Naive thymus-derived CD4-positive, alpha-beta T cell (primary cell): ENCODE measurements at regions not wholly inside any gene's neighbourhood (a gene's known extent, or its start where the extent isn't known, plus 50 kb on each side); places are given as distances from the start of the nearest gene placed in this dataset.

ENCODE experiments used
- ATAC-seq: fragments of 150-1000 bp; cut with Tn5 transposase; 2 replicates; pipeline ENCODE4 v1.10.0; 2021; ENCODE audit warnings: mild to moderate bottlenecking, moderate library complexity
- CTCF ChIA-PET: fragments of 350-600 bp; sonication (Branson Sonifier 250); formaldehyde crosslinking; loops from one replicate; lab custom pipeline; 2021; ENCODE audit warnings: antibody characterized with exemption; lab: Charles Lee
- POLR2A ChIA-PET: fragments of 350-600 bp; sonication (Branson Sonifier 250); formaldehyde crosslinking; loops from one replicate; lab custom pipeline; 2021; ENCODE audit warnings: antibody characterized with exemption, inconsistent platforms; lab: Charles Lee
- DNase-seq, 9 donors: peaks; one replicate each; pipeline versions ENCODE4 v3.0.0 to v3.0.0-alpha.2; 2020 to 2022; ENCODE audit warnings: mixed read lengths in 1 of 9
- H3K27ac ChIP-seq: one replicate; pipeline ENCODE4 v1.7.0; 2013; ENCODE audit warnings: mild to moderate bottlenecking, low read depth, low read length, moderate library complexity
- H3K27me3 ChIP-seq, 2 donors: one replicate each; pipeline ENCODE4 v1.7.0; 2013; ENCODE audit warnings: low read length in 2 of 2, mild to moderate bottlenecking in 2 of 2, moderate library complexity in 2 of 2; ENCODE audit not compliant: control insufficient read depth in 2 of 2, insufficient read depth in 2 of 2
- H3K36me3 ChIP-seq, 3 experiments: 1 replicate in 2 of 3; 2 replicates in 1 of 3; pipeline ENCODE4 v1.7.0; 2013; ENCODE audit warnings: low read length in 3 of 3, mild to moderate bottlenecking in 3 of 3, moderate library complexity in 1 of 3; ENCODE audit not compliant: insufficient read depth in 3 of 3, control insufficient read depth in 2 of 3
- H3K4me1 ChIP-seq, 2 donors: one replicate each; pipeline ENCODE4 v1.7.0; 2013; ENCODE audit warnings: low read length in 2 of 2, mild to moderate bottlenecking in 2 of 2, moderate library complexity in 1 of 2; ENCODE audit not compliant: control insufficient read depth in 2 of 2, insufficient read depth in 2 of 2
- H3K4me3 ChIP-seq: 2 replicates; pipeline ENCODE4 v1.7.0; 2013; ENCODE audit warnings: mild to moderate bottlenecking, low read length
- H3K9me3 ChIP-seq, 3 experiments: 1 replicate in 2 of 3; 2 replicates in 1 of 3; pipeline ENCODE4 v1.7.0; 2013; ENCODE audit warnings: low read length in 3 of 3; ENCODE audit not compliant: control insufficient read depth in 2 of 3
- H3K27ac Mint-ChIP-seq, 9 donors: one replicate each; pipeline ENCODE4 v1.8.0; 2020 to 2022; ENCODE audit warnings: mixed read lengths in 9 of 9, mild to moderate bottlenecking in 8 of 9, moderate library complexity in 5 of 9, inconsistent platforms in 2 of 9
- H3K27me3 Mint-ChIP-seq, 5 donors: one replicate each; pipeline ENCODE4 v1.8.0; 2021 to 2022; ENCODE audit warnings: mixed read lengths in 5 of 5, mild to moderate bottlenecking in 1 of 5
- H3K36me3 Mint-ChIP-seq, 5 donors: one replicate each; pipeline ENCODE4 v1.8.0; 2020 to 2022; ENCODE audit warnings: mixed read lengths in 5 of 5, mild to moderate bottlenecking in 3 of 5, inconsistent platforms in 1 of 5
- H3K4me1 Mint-ChIP-seq, 7 donors: one replicate each; pipeline ENCODE4 v1.8.0; 2020 to 2022; ENCODE audit warnings: mixed read lengths in 7 of 7, mild to moderate bottlenecking in 3 of 7, inconsistent platforms in 1 of 7
- H3K4me3 Mint-ChIP-seq, 10 donors: one replicate each; pipeline ENCODE4 v1.8.0; 2020 to 2022; ENCODE audit warnings: mild to moderate bottlenecking in 10 of 10, mixed read lengths in 10 of 10, moderate library complexity in 6 of 10, inconsistent platforms in 2 of 10
- H3K9me3 Mint-ChIP-seq, 11 donors: one replicate each; pipeline ENCODE4 v1.8.0; 2020 to 2022; ENCODE audit warnings: mixed read lengths in 11 of 11, mild to moderate bottlenecking in 4 of 11, inconsistent platforms in 1 of 11, moderate library complexity in 1 of 11
- intact Hi-C, 2 donors: fragments of 100-400 bp; cut with micrococcal nuclease; formaldehyde crosslinking; loops; one replicate each; pipeline ENCODE4 v1.15.1; 2023

DNA sequence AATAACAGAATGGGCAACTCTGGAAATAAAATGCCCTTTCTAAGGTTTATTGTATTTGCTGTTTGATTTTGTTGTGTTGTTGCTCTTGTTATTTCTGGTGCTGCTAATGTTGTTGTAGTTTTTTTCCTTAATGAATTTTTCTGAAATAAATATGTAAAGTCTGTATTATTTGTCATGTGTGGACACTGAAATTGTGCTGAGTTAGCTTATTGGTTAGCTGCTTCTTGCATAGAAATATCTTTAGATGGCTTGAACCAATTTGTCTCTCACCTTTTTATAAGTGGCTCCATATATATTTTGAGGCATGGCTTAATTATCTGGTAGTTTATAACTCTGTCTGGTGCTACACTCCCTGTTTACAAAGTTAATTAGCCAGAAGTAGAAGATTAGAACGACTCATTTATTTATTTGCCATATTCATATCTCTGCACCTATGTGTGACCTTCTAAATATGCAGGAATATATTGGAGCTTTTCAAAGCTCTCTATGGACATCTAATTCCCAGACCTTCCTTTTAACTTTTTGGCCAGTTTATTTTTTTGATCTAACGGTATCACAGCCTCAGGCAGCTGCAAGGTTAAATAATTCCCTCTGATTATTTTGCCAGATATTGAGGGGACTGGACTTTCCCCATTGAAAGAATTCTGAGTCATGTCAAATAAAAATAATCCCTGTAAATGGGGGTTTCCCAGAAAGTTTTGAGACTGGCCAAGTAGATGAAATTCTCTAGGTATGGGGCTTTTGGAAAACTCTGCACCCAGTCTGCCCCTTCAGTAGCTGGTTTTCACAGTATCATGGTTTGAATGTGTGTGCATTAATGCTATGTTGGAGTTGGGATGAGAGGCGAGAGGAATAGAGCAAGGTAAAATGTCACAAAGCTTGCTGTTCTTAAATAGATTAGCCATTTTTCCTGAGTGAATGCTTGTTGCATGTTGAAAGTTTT lies 1331.7 kb upstream of the MIR17HG start:
- Histone ChIP-seq H3K27ac (no peak overlapping the region), H3K4me1 (no peaks in the 10 kb centered on the region), H3K9me3 (no peaks in the 10 kb centered on the region), H3K4me3 (no peak overlapping the region), H3K36me3 (no peaks in the 10 kb centered on the region), H3K27me3 (no peaks in the 10 kb centered on the region)
- no peak for DNase-seq
- H3K27me3 Mint-ChIP-seq: no peaks in the 10 kb centered on the region
- no peaks in the 10 kb centered on the region for H3K4me1 Mint-ChIP-seq
- H3K36me3 Mint-ChIP-seq: no peaks in the 10 kb centered on the region
- peaks cover 0 to 20% (median 4%) of the 10 kb centered on the region in 11 donors for H3K9me3 Mint-ChIP-seq
- POLR2A ChIA-PET: interaction anchor here (0.5 kb wide), 1 partner anchor 28 kb away, joined by 3 read pairs; no protein-coding TSS in a partner anchor
- ATAC-seq: no peak
- H3K4me3 Mint-ChIP-seq: no peak overlapping the region
- H3K27ac Mint-ChIP-seq: no peak overlapping the region
- intact Hi-C loops: no loop called here
- CTCF ChIA-PET: no interaction called here

DNA sequence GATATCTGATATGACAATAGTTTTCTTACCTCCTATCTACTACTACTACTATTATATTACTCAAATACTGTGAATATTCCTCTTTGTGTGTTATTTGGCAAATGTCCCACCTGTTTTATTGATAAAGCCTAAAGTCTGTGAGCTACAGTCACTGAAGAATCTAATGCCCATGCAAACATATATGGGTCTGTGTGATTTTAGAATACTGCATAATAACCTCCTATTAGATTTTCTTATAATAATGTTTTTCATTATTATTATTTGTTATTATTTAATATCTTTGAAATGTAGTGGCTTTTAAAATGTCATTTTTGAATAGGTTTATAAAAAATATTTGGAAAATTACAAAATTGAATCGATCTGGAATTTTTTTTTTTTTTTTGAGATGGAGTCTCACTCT lies 1330.8 kb upstream of the MIR17HG start:
- Histone ChIP-seq H3K27ac (no peak overlapping the region), H3K9me3 (no peaks in the 10 kb centered on the region), H3K4me1 (no peaks in the 10 kb centered on the region), H3K36me3 (no peaks in the 10 kb centered on the region), H3K4me3 (no peak overlapping the region), H3K27me3 (no peaks in the 10 kb centered on the region)
- no peak for ATAC-seq
- H3K36me3 Mint-ChIP-seq: no peaks in the 10 kb centered on the region
- H3K27ac Mint-ChIP-seq: no peak overlapping the region
- H3K27me3 Mint-ChIP-seq: no peaks in the 10 kb centered on the region
- POLR2A ChIA-PET: no interaction called here
- CTCF ChIA-PET: no interaction called here
- H3K4me1 Mint-ChIP-seq: no peaks in the 10 kb centered on the region
- intact Hi-C loops: no loop called here
- peaks cover 0 to 20% (median 4%) of the 10 kb centered on the region in 11 donors for H3K9me3 Mint-ChIP-seq
- DNase-seq: no peak
- H3K4me3 Mint-ChIP-seq: no peak overlapping the region

DNA sequence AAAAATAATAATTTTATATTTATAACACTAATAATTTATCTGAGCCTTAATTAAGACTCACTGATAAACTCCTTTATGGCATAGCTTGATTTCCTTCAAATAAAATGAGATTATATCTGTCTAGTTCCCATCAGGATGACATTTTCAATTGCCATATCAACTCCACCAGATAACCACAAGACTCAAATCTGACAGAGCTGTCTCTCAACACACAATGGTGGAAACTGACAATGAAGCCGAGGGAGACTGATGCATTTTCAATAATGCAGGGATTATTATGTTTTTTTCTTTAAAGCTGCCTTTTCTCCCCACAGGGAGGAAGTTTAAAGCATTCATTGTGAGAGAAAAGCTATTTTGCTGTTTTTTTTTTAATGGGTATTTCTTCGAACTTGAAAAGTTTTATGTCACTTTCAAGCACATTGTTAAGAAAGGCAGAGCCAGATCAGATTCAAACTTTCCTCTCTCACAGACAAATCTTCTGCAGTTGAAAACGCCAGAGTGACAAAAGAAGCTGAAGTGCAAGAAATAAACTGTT lies 1326.9 kb upstream of the MIR17HG start:
- CTCF ChIA-PET: interaction anchor here (0.8 kb wide), 1 partner anchor 9 kb away, joined by 5 read pairs; no protein-coding TSS in a partner anchor
- H3K27me3 Mint-ChIP-seq: no peaks in the 10 kb centered on the region
- intact Hi-C loops: no loop called here
- H3K9me3 Mint-ChIP-seq: peaks cover 0 to 16% (median 3%) of the 10 kb centered on the region in 11 donors
- H3K4me3 Mint-ChIP-seq: no peak overlapping the region
- no peaks in the 10 kb centered on the region for H3K36me3 ChIP-seq
- H3K9me3 ChIP-seq: no peaks in the 10 kb centered on the region
- DNase-seq (no peak), ATAC-seq (no peak)
- no peak overlapping the region for H3K4me3 ChIP-seq
- POLR2A ChIA-PET: no interaction called here
- H3K27me3 ChIP-seq: no peaks in the 10 kb centered on the region
- no peaks in the 10 kb centered on the region for H3K4me1 ChIP-seq
- H3K27ac Mint-ChIP-seq: no peak overlapping the region
- no peaks in the 10 kb centered on the region for H3K4me1 Mint-ChIP-seq
- H3K36me3 Mint-ChIP-seq: no peaks in the 10 kb centered on the region
- H3K27ac ChIP-seq: no peak overlapping the region

DNA sequence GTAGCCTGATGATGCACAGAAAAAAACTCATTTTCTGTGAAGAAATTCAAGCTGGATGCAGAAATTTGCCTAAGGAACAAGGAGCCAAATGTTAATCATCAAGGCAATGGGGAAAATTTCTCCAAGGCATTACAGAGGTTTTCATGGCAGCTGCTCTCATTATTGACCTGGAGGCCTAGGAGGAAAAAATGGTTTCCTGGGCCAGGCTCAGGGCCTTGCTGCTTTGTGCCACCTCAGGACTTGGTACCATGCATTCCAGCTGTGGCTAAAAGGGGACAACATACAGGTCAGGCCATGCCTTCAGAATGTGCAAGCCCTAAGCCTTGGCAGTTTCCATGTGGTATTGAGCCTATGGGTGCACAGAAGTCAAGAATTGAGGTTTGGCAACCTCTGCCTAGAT lies 1320.1 kb upstream of the MIR17HG start:
- CTCF ChIA-PET: no interaction called here
- Mint-ChIP-seq H3K4me1 (no peaks in the 10 kb centered on the region), H3K27me3 (no peaks in the 10 kb centered on the region), H3K36me3 (peaks cover 0 to 3% (median 0%) of the 10 kb centered on the region in 5 donors), H3K9me3 (peaks cover 0 to 34% (median 11%) of the 10 kb centered on the region in 11 donors), H3K4me3 (no peak overlapping the region), H3K27ac (no peak overlapping the region)
- Histone ChIP-seq H3K36me3 (no peaks in the 10 kb centered on the region), H3K27ac (no peak overlapping the region), H3K27me3 (no peaks in the 10 kb centered on the region), H3K9me3 (peaks cover 0 to 11% (median 0%) of the 10 kb centered on the region in 3 experiments), H3K4me3 (no peak overlapping the region), H3K4me1 (no peaks in the 10 kb centered on the region)
- intact Hi-C loops: no loop called here
- no peak for DNase-seq
- no peak for ATAC-seq
- POLR2A ChIA-PET: no interaction called here

DNA sequence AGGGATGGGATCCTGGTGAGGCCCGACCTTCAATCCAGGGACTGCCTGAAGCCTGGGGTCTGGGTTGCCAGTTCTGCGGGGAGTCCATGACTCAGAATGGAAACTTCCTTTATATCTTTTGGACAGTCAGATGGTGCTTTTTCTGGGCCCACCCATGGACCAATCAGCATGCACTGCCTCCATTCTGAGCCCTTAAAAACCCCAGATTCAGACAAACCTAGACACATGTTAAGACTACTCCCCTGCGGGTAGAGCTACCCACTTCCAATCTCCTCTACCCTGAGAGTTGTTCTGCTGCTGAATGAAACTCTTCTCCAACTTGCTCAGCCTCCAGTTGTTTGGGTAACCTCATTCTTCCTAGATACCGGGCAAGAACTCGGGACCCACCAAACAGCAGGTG lies 1315.2 kb upstream of the MIR17HG start:
- Histone ChIP-seq H3K4me3 (no peak overlapping the region), H3K27me3 (no peaks in the 10 kb centered on the region), H3K36me3 (no peaks in the 10 kb centered on the region), H3K27ac (no peak overlapping the region), H3K9me3 (peaks cover 0 to 11% (median 0%) of the 10 kb centered on the region in 3 experiments), H3K4me1 (no peaks in the 10 kb centered on the region)
- peaks cover 3 to 26% (median 9%) of the 10 kb centered on the region in 11 donors for H3K9me3 Mint-ChIP-seq
- ATAC-seq (peak; percentile 8), DNase-seq (no peak)
- POLR2A ChIA-PET: no interaction called here
- intact Hi-C loops: no loop called here
- no peaks in the 10 kb centered on the region for H3K36me3 Mint-ChIP-seq
- no peak overlapping the region for H3K4me3 Mint-ChIP-seq
- CTCF ChIA-PET: no interaction called here
- no peak overlapping the region for H3K27ac Mint-ChIP-seq
- no peaks in the 10 kb centered on the region for H3K27me3 Mint-ChIP-seq
- no peaks in the 10 kb centered on the region for H3K4me1 Mint-ChIP-seq

DNA sequence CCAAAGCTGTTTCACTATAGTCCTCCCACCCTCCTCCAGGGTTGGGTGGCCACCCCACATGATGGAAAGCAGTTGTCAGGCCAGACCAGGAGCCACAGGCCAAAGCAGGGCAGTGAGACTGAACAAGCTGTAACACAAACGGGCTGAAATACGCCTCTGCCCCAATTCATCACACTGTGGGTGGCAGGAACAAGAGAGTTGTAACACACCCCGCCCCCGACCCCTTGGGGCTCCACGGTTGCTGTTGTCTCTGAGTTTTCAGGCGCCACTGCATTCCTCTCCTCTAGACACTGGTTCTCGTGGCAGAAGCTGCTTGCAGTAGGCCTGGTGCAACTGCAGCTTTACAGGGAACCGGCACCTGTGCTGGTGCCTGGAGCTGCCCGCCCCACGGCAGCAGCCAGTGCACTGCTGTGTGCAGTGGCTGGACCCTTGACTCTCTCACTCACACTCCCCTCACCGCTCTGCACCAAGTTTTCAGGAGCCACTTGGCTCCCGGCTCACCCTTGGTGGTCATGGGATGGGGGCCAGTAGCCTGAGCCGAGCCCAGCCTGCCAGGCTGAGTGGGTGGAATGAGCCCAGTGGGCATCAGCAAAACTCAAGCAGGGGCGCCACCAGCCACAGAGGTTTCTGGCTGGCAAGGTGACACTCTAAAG lies 1314.5 kb upstream of the MIR17HG start:
- H3K36me3 Mint-ChIP-seq: no peaks in the 10 kb centered on the region
- no peaks in the 10 kb centered on the region for H3K27me3 Mint-ChIP-seq
- H3K9me3 ChIP-seq: peaks cover 0 to 7% (median 0%) of the 10 kb centered on the region in 3 experiments
- H3K27ac Mint-ChIP-seq: no peak overlapping the region
- ChIA-PET CTCF (no interaction called here), POLR2A (no interaction called here)
- H3K4me3 ChIP-seq: no peak overlapping the region
- H3K9me3 Mint-ChIP-seq: peaks cover 3 to 28% (median 9%) of the 10 kb centered on the region in 11 donors
- H3K4me3 Mint-ChIP-seq: no peak overlapping the region
- ATAC-seq (no peak), DNase-seq (no peak)
- H3K4me1 ChIP-seq: no peaks in the 10 kb centered on the region
- intact Hi-C loops: no loop called here
- no peaks in the 10 kb centered on the region for H3K27me3 ChIP-seq
- H3K36me3 ChIP-seq: no peaks in the 10 kb centered on the region
- H3K27ac ChIP-seq: no peak overlapping the region
- H3K4me1 Mint-ChIP-seq: no peaks in the 10 kb centered on the region
